ENCODE measurements at regions not wholly inside any gene's neighbourhood (a gene's known extent, or its start where the extent isn't known, plus 50 kb on each side); places are given as distances from the start of the nearest gene placed in this dataset.
"Not testable (repeated sequence)": the region's sequence is repeated elsewhere in the genome, so short reads cannot be mapped to it uniquely, and the experiment has no call there.

GRCh38 chr17:77322514-77323412, 182.0 kb downstream of the SEC14L1 start:
- peak; percentile 61 to 83 for DNase-seq

- no peak for DNase-seq
These were observed 182.8 kb downstream of the SEC14L1 start for GRCh38 chr17:77323413-77324171.

- no peak for DNase-seq
These were observed 183.5 kb downstream of the SEC14L1 start for GRCh38 chr17:77324227-77324626.

- DNase-seq, result peak; percentile 52 to 79
These were observed 184.9 kb downstream of the SEC14L1 start for GRCh38 chr17:77325577-77326075.

DNA sequence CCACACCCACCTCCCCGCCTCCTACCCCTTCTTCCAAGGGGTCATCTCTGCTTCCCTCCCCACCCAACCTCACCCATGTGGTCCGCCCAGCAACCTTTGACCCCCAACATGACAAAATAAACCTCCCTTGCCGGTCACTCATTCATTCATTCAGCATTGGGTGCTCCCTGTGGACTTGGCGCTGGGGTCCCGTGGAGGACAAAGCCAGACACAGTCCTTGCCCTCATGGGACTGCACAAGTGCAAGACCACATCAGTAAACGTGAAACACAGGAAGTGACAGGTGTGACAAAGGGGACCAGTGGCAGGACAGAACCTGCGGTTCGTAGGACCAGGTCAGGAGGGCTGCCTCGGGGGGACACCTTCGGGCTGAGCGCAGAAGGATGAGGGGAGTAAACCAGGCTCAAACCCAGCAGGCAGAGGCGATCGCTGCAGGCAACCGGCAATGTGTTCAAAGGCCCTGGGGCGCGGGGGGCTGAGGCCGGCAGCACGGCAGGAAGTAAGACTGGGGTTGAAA, 185.4 kb downstream of the SEC14L1 start:
- DNase-seq, result no peak

DNA sequence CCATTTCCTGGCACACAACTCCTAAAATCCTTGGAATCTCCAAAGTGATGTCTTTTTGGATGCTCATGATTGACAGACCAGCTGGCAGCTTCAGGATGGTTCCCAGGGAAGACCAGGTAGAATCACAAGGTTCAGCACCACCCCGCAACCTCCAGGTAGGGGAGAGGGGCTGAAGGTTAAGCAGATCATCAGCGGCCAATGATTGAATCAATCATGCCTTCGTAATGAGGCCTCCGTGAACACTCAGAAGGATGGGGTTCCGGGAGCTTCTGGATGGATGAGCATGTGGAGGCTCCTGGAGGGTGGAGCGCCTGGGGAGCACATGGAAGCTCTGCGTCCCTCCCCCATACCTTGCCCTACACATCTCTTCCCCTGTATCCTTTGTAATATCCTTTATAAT, 185.9 kb downstream of the SEC14L1 start:
- no peak for DNase-seq

DNA sequence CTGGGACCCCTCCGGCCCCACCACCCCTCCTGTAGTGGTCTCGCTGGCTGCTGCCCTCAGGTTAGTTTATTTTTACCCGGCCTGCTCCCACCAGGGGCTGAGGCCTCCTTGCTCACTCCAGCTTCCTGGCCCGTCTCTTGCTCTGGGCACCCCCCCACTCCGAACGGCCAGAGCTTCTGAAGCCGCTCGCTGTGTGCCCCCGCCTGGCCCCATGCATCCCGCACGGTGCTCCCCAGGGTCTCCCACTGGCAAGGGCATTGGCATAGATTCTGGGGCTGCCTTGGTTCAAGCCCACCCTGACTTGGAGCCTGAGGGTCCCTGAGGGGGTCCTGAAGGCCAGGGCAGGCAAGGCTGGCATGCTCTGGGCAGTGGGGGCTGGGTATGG, 186.4 kb downstream of the SEC14L1 start:
- DNase-seq, result no peak

DNA sequence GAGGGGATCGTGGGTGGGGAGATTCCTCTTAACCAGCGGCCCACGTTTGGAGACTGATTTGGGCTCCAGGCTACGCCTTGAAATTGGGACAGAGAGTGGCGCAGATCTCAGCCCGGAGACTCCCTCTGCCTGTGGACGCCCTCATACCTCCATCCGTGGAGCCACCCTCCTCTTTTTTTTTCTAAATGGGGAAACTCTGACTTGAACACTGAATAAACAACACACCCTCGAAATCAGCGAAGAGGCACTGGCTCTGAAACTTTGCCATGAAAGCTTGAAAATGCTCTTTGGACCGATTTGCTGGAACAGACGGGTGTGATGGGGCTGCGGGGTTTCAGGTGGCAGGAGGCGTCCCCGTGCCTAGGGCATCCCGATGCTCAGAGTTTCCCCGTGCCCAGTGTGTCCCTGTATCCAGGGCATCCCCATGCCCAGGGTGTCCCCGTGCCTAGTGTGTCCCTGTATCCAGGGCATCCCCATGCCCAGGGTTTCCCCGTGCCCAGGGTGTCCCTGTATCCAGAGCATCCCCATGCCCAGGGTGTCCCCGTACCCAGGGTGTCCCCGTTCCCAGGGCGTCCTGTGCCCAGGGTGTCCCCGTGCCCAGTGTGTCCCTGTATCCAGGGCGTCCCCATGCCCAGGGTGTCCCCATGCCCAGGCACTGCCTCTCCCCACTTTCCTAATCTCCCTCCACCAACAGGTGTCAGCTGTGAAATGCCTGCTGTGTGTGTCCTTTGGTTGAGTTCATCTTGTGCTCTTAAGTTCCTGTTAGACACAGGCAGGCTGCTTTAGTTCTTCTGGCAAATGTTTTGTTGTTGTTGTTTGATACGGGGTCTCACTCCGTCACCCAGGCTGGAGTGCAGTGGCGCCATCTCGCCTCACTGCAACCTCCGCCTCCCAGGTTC, 187.0 kb downstream of the SEC14L1 start:
- DNase-seq, result no peak

DNA sequence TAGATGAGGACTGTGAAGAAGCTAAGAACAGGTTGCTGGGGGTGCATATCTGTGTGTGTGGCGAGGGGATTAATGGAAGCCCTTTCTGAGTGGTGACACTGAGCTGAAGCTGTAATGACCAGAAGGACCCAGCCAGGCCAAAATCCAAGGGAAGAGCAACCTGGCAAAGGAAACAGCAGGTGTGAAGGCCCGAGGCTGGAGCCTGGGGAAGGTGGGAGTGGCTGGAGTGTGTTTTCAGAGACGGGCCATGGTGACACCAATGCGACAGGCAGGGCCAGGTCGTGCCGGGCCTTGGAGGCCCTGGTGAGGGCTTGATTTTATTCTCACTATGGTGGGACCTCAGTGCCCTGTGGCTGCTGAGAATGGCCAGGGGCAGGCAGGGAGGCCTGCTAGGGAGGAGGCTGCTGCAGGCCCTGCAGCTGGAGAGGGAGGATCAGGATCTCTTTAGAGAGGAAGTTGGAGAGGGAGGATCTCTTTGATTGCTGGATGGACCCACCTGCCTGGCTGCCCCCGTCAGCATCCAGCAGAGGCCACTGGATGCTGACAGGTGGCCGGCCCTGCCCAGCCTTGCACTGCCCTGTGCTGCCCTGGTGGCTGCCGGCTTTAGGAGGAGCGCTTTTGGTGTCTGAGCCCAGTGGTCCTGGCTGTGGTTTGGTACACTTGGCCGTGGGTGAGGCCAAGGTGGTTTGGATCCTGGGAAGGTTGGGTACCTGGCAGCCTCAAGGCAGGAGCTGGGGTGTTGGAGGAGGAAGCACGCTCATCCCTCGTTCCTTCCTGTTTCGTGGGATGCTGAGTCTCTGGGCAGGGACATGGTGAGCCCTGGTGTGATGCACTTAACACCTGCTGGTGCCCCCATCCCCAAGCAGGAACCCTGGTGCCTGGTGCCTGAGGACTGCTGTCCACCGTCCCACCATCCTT, 188.3 kb downstream of the SEC14L1 start:
- DNase-seq, result no peak

DNA sequence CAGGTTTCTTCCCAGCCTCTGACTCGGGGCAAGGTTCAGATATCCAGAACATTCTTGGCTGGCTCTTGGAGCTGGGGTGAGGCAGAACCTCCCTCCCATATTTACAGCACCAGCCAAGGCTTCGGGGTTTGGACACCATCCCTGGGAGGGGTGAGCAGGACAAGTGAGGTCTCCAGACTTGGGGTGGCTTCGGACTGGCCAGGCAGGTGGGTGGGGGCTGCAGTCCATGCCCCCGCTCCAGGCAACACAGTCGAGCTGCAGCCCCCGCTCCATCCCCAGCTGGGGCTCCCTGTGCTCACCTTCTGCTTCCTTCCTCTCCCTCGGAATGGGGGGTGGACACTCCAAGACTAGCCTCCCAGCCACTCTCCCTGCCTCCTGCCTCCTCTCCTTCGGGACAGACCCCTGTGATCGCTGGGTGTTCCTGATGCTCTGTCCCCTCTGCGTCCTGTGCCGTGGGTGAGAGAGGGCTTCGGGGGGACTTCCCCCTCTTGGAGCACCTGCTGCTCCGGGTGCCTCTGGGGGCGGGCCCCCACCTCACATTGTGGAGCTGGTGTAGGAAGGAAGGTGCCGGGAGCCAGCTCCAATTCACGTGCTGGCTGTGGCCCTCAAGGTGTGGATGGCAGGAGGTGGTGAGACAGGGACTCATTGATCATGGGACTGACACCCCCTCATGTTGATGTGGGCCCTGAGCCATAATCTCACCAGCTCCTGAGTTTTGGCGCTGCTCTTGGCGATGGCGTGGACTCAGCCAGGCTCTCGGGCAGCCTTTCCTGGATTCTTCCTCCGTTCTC, 189.2 kb downstream of the SEC14L1 start:
- DNase-seq, result no peak

DNA sequence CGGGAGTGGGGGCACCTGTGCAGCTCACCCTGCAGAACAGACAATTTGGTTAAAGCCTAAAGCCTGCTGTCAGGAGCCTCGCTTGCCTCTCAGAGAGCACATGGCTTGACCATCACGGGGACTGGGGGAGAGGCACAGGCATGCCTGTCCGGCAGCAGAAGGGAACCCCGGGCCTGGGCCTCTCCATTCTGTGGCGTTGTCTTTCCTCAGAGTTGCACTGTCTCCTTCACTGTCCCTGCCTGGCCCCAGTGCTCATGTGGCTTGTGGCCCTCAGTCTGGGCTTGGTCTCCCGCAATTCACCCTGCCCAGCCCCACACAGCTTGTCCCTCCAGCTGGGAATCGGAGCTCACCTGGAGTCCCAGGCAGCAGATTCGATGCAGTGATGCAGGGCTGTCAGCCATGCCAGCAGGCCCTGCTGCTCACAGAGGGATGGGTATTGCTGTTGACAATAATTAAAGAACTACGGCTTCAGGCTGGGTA, 189.9 kb downstream of the SEC14L1 start:
- no peak for DNase-seq

GRCh38 chr17:77331301-77331864, 190.6 kb downstream of the SEC14L1 start:
- peak; percentile 95 to 96 for DNase-seq

DNA sequence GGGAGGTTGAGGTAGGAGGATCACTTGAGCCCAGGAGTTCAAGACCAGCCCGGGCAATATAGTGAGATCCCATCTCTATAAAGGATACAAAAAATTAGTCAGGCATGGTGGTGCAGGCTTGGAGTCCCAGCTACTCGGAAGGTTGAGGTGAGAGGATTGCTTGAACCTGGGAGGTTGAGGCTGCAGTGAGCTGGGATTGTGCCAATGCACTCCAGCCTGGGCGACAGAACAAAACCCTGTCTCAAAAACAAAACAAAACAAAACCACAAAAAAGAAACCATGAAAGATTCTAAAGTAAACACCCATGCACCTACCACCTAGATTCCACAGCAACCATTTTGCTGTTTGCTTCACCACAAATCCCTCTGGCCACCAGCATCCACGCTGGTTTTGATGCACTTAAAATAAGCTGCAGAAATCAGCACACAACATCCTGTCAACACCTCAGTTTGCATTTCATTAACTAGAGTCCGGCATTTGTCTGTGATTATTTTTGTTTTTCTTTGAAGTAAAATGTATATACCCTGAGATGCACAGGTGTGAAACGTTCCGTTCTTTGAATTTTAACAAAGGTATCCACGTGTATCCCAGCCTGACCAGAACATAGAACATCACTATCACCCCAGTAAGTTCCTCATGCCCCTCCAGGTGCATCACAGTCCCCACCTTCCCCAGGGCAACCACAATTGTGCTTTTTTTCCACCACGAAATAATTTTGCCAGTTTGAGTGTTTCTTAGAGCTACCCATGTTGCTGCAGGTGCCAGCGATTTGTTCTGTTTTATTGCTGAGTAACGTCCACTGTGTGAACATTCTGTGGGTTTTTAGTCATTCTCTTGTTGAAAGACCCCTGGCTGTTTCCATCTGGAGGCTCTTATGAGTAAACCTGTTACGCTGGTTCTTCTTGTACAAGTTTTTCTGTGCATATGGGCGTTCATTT, 191.5 kb downstream of the SEC14L1 start:
- no peak for DNase-seq

GRCh38 chr17:77332981-77333685, 192.4 kb downstream of the SEC14L1 start:
- DNase-seq, result peak; percentile 78 to 87

- DNase-seq, result no peak
These were observed 196.4 kb downstream of the SEC14L1 start for GRCh38 chr17:77337150-77337549.

DNA sequence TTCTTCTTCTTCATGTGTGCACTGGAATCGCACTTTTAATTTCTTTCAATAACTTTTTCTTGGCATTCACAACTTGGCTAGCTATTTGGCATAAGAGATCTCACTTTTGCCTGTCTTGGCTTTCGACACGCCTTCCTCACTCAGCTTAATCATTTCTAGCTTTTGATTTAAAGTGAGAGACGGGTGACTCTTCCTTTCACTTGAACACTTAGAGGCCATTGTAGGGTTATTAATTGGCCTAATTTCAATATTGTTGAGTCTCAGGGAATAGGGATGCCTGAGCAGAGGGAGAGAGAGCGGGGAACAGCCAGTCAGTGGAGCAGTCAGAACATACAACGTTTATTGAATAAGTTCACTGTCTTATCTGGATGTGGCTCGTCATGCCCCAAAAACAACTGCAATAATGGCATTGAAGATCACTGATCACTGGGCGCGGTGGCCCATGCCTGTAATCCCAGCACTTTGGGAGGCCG, 200.3 kb downstream of the SEC14L1 start:
- DNase-seq, result no peak

DNA sequence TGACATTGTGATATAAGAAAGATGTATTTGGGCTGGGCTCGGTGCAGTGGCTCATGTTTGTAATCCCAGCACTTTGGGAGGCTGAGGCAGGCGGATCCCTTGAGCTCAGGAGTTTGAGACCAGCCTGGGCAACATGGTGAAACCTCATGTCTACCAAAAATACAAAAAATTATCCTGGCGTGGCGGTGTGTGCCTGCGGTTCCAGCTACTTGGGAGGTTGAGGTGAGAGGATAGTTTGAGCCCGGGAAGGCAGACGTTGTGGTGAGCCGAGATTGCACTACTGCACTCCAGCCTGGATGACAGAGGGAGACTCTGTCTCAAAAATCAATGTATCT, 201.9 kb downstream of the SEC14L1 start:
- DNase-seq, result not testable (repeated sequence)

Measured in inflammatory macrophage (primary cell).